DOHH2 (cell line): ENCODE measurements at regions not wholly inside any gene's neighbourhood (a gene's known extent, or its start where the extent isn't known, plus 50 kb on each side); places are given as distances from the start of the nearest gene placed in this dataset.
"Not testable (repeated sequence)": the region's sequence is repeated elsewhere in the genome, so short reads cannot be mapped to it uniquely, and the experiment has no call there.

ENCODE experiments used
- H3F3A ChIP-seq: fragments of 200-600 bp; sonication (generic), shearing (Covaris generic); 2 replicates; pipeline ENCODE4 v1.6.0; 2016; ENCODE audit warnings: antibody characterized with exemption, mild to moderate bottlenecking; ENCODE audit not compliant: control insufficient read depth, insufficient read depth
- H3K27ac ChIP-seq: fragments of 200-600 bp; sonication (generic); 2 replicates; pipeline ENCODE4 v1.5.1; 2014; ENCODE audit warnings: low read depth, mild to moderate bottlenecking, low read length, moderate library complexity
- H3K27me3 ChIP-seq: fragments of 200-600 bp; sonication (generic); 2 replicates; pipeline ENCODE4 v1.6.1; 2014; ENCODE audit warnings: mild to moderate bottlenecking, low read length, mixed read lengths; ENCODE audit not compliant: control insufficient read depth
- H3K36me3 ChIP-seq: fragments of 200-600 bp; sonication (generic); 2 replicates; pipeline ENCODE4 v1.6.1; 2014; ENCODE audit warnings: mild to moderate bottlenecking, low read length, moderate library complexity, mixed read lengths; ENCODE audit not compliant: control insufficient read depth
- H3K4me1 ChIP-seq: fragments of 200-600 bp; sonication (generic); 2 replicates; pipeline ENCODE4 v1.6.1; 2014; ENCODE audit warnings: mild to moderate bottlenecking, low read length, mixed read lengths; ENCODE audit not compliant: control insufficient read depth
- H3K4me2 ChIP-seq: fragments of 200-600 bp; sonication (generic); 2 replicates; pipeline ENCODE4 v1.6.0; 2014; ENCODE audit warnings: mild to moderate bottlenecking, low read length, moderate library complexity
- H3K4me3 ChIP-seq: fragments of 200-600 bp; sonication (generic); 2 replicates; pipeline ENCODE4 v1.5.1; 2014; ENCODE audit warnings: mild to moderate bottlenecking, low read length, mixed read lengths
- H3K79me2 ChIP-seq: fragments of 200-600 bp; sonication (generic); 2 replicates; pipeline ENCODE4 v1.6.1; 2014; ENCODE audit warnings: mild to moderate bottlenecking, low read length, mixed read lengths; ENCODE audit not compliant: control insufficient read depth
- H3K9me2 ChIP-seq: fragments of 200-600 bp; sonication (generic); replicated peaks from 2 replicates; pipeline ENCODE4 v1.6.1; 2014; ENCODE audit warnings: mild to moderate bottlenecking, low read length, mixed read lengths; ENCODE audit not compliant: control insufficient read depth
- H3K9me3 ChIP-seq: fragments of 200-600 bp; sonication (generic); 2 replicates; pipeline ENCODE4 v1.6.1; 2014; ENCODE audit warnings: antibody characterized with exemption, low read length, mixed read lengths; ENCODE audit not compliant: control insufficient read depth, insufficient read depth
- H4K20me1 ChIP-seq: fragments of 200-600 bp; sonication (generic); 2 replicates; pipeline ENCODE4 v1.6.0; 2014; ENCODE audit warnings: low read depth, mild to moderate bottlenecking, antibody characterized with exemption, low read length, moderate library complexity; ENCODE audit not compliant: control insufficient read depth, insufficient read depth
- CTCF ChIP-seq: fragments of 200-600 bp; sonication (generic); IDR thresholded peaks from one replicate; pipeline ENCODE4 v1.5.1; 2014; ENCODE audit warnings: antibody characterized with exemption, mild to moderate bottlenecking, low read depth, low read length; ENCODE audit not compliant: poor library complexity, severe bottlenecking
- EZH2phosphoT487 ChIP-seq: fragments of 200-600 bp; sonication (generic); IDR thresholded peaks from 2 replicates; pipeline ENCODE4 v1.6.1; 2017; ENCODE audit warnings: borderline replicate concordance, mild to moderate bottlenecking, antibody characterized with exemption, low read length, moderate library complexity, mixed read lengths

GRCh38 chr2:48198371-48198770, 116.1 kb upstream of the FOXN2 start:
- no peaks in the 10 kb centered on the region for H3K9me2 ChIP-seq

GRCh38 chr2:48199070-48199469, 115.4 kb upstream of the FOXN2 start:
- H3K4me1 ChIP-seq = no peaks in the 10 kb centered on the region
- H3K9me2 ChIP-seq = no peaks in the 10 kb centered on the region
- H3K36me3 ChIP-seq = no peaks in the 10 kb centered on the region
- no peaks in the 10 kb centered on the region for H4K20me1 ChIP-seq
- no peaks in the 10 kb centered on the region for H3K9me3 ChIP-seq
- TF ChIP-seq CTCF (no peak), EZH2phosphoT487 (no peak)
- no peak overlapping the region for H3K4me3 ChIP-seq
- H3K79me2 ChIP-seq = no peaks in the 10 kb centered on the region
- H3K27ac ChIP-seq = no peak overlapping the region
- no peak overlapping the region for H3K4me2 ChIP-seq
- no peaks in the 10 kb centered on the region for H3K27me3 ChIP-seq
- no peaks in the 10 kb centered on the region for H3F3A ChIP-seq

More at GRCh38 chr2:48198371-48198770, 116.1 kb upstream of the FOXN2 start:
- no peaks in the 10 kb centered on the region for H3K4me1 ChIP-seq
- no peak overlapping the region for H3K4me3 ChIP-seq
- no peaks in the 10 kb centered on the region for H3K79me2 ChIP-seq
- no peaks in the 10 kb centered on the region for H3K36me3 ChIP-seq
- H3K9me3 ChIP-seq = no peaks in the 10 kb centered on the region
- no peaks in the 10 kb centered on the region for H4K20me1 ChIP-seq
- H3F3A ChIP-seq = no peaks in the 10 kb centered on the region
- H3K27ac ChIP-seq = no peak overlapping the region
- TF ChIP-seq CTCF (no peak), EZH2phosphoT487 (no peak)
- no peak overlapping the region for H3K4me2 ChIP-seq
- H3K27me3 ChIP-seq = no peaks in the 10 kb centered on the region

- Histone ChIP-seq H3K9me2 (no peaks in the 10 kb centered on the region), H3K27ac (no peak overlapping the region), H3K36me3 (no peaks in the 10 kb centered on the region), H4K20me1 (no peaks in the 10 kb centered on the region), H3K4me3 (no peak overlapping the region), H3K79me2 (no peaks in the 10 kb centered on the region), H3K9me3 (no peaks in the 10 kb centered on the region), H3F3A (no peaks in the 10 kb centered on the region), H3K4me2 (no peak overlapping the region), H3K27me3 (no peaks in the 10 kb centered on the region), H3K4me1 (no peaks in the 10 kb centered on the region)
- no peak for TF ChIP-seq EZH2phosphoT487
- no peak for TF ChIP-seq CTCF
Observed at GRCh38 chr2:48200620-48201293, 113.7 kb upstream of the FOXN2 start.

- not testable (repeated sequence) for H3F3A ChIP-seq, H3K4me3 ChIP-seq, H3K4me1 ChIP-seq, H3K27ac ChIP-seq, H3K4me2 ChIP-seq, H3K36me3 ChIP-seq, H3K79me2 ChIP-seq, H4K20me1 ChIP-seq, H3K9me3 ChIP-seq, H3K27me3 ChIP-seq, H3K9me2 ChIP-seq
Observed at GRCh38 chr2:48201435-48201834, 113.0 kb upstream of the FOXN2 start.
